Loucy (cell line): ENCODE measurements at regions not wholly inside any gene's neighbourhood (a gene's known extent, or its start where the extent isn't known, plus 50 kb on each side); places are given as distances from the start of the nearest gene placed in this dataset.

Experiments
- EZH2phosphoT487 ChIP-seq: fragments of 200-600 bp; IDR thresholded peaks from 2 replicates; pipeline ENCODE4 v1.6.1; 2018; ENCODE audit warnings: antibody characterized with exemption, mild to moderate bottlenecking, moderate library complexity, borderline replicate concordance
- TF ChIP-seq, protein P1 (sequence below): fragments of 200-600 bp; sonication (generic); conservative IDR thresholded peaks from 2 replicates; pipeline ENCODE4 v1.5.1; 2014; ENCODE audit warnings: mild to moderate bottlenecking, antibody characterized with exemption, low read length

DNA sequence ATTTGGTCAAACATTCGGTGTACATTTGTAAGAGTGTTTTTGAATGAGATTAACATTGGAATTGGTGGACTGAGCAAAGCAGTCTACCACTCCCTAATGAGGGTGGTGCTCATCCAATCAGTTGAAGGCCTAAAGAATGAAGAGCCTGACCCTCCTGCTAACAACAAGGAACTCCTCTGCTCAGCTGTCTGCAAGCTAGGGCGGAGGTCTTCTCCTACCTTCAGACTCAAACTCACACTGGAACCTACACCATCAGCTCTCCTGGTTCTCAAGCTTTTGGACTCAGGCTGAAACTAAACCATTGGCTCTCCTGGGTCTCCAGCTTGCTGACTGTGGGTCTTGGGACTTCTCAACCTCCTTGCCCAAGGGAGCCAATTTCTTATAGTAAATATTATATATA lies 55.5 kb upstream of the NPAS2 start:
- TF ChIP-seq, protein P1, sequence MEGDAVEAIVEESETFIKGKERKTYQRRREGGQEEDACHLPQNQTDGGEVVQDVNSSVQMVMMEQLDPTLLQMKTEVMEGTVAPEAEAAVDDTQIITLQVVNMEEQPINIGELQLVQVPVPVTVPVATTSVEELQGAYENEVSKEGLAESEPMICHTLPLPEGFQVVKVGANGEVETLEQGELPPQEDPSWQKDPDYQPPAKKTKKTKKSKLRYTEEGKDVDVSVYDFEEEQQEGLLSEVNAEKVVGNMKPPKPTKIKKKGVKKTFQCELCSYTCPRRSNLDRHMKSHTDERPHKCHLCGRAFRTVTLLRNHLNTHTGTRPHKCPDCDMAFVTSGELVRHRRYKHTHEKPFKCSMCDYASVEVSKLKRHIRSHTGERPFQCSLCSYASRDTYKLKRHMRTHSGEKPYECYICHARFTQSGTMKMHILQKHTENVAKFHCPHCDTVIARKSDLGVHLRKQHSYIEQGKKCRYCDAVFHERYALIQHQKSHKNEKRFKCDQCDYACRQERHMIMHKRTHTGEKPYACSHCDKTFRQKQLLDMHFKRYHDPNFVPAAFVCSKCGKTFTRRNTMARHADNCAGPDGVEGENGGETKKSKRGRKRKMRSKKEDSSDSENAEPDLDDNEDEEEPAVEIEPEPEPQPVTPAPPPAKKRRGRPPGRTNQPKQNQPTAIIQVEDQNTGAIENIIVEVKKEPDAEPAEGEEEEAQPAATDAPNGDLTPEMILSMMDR, result no peak
- no peak for TF ChIP-seq EZH2phosphoT487
